ENCODE measurements at regions not wholly inside any gene's neighbourhood (a gene's known extent, or its start where the extent isn't known, plus 50 kb on each side); places are given as distances from the start of the nearest gene placed in this dataset.
"Not testable (repeated sequence)": the region's sequence is repeated elsewhere in the genome, so short reads cannot be mapped to it uniquely, and the experiment has no call there.

DNA sequence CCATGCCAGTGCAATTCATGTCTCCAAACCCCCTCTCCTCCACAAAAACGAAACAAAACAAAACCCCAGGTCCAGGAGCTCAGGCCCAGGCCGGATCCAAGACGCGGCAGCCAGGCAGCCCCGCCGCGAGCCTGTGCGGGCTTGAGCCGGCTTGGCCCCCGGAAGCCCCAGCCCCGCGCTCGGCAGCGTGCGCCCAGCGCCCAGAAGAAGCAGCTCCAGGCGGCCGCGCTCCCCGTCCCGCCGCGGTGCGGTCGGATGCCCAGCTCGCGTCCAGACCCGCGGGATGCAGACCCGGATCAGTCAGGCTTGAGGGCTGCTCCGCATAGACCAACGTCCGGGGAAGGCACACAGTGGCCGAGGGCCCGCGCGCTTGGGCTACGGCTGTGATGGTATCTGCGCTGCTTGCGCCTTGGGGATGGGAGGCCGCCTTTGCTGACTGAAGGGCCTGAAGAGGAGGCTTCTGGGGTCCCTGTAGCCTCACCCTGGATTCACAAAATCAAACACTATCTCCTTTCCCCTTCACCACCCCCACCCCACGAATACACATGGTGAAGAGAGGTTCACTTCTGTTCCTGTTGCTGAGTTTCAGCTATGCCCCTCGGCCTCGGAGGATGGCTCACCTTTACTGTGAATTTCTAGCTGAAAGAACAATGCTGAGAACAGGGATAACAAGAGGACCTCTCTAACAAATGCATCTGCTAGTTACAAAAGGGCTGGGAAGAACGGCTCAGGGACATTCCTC, 79.9 kb upstream of the EN2 start:
- DNase-seq, result peak; percentile 9

DNA sequence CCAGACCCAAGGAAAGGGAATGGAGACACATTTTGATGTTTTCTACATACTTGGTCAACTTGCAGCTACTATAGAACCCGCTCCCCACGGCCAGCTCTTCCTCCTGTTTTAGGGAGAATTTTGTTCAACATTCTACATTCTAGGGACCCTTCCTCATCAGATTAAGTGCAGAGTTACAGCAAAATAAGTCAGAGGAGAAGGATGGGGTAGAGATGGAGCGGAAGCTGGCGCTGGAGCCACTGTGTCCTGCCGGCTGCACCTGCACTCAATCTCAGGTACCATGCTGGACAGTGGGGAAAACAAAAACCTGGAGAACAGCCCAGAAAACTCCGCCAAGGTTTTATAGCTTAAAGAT, 79.4 kb upstream of the EN2 start:
- no peak for DNase-seq

DNA sequence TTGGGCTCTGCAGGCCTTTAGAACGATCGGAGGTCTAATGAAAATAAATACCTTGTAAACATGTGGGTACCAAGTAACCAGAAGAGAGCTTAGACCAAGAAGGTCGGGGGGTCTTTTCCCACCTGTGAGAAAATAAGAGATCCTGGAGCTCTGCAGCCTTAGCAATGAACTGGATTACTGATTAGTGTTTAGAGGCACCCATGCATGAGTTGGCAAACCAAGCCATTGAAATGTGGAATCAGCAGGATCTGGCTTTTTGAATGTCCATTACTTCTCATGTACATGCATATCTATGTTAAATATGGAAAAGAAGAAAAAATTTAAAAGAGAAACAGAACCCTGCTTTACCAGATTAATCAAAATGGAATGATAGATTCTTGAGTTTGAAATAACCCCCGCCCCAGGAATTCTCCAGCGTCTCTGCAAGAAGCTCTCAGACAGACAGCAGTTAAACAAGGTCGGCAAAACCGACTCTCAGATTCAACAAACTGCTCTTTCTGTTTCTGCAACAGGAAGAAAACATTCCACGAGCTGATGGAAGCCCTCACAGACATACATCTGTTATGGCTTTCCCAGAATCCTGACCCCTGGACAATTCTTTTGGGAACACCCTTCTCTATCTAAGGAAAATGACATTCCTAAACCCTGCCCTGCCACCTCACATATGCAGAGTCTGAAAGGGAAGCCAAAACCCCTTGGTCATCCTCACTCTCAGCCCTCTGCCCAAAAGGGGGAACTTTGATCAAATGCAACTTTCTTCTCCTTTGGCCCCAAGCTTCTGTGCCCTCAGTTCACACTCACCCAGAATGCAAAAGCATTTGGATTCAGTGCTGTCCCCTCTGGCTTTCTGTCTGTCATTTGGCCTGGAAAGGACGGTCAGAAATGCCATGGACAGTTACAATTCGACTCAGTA, 78.7 kb upstream of the EN2 start:
- no peak for DNase-seq

DNA sequence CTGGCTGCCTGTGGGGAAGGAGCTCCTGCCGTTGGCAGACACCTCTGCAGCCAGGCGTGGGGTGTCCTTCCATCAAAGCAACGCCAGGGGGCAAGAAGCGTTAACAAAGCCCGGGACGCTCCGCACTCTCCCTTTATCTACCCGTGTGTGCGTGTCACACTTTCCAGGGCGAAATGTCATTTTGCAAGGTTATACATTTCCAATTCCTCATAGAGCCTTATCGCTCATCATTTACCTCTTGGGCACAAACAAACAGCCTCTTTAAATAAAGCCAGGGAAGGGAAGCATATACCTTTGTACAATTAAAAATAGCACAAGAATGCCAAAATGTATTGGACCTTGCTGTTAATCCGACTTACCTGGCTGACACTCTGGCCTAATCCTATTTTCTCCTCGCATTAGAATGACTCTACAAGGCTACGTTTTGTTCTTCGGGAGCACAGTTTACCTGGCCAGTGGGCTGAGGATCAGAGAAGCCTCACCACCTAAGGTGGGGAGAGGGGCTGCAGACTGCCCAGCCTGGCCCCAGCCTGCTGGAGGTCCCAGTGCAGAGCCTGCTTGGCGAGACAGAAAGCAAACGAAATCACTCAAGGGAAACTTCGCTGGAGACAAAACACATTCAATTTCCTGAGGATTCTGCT, 77.6 kb upstream of the EN2 start:
- peak; percentile 38 for DNase-seq

DNA sequence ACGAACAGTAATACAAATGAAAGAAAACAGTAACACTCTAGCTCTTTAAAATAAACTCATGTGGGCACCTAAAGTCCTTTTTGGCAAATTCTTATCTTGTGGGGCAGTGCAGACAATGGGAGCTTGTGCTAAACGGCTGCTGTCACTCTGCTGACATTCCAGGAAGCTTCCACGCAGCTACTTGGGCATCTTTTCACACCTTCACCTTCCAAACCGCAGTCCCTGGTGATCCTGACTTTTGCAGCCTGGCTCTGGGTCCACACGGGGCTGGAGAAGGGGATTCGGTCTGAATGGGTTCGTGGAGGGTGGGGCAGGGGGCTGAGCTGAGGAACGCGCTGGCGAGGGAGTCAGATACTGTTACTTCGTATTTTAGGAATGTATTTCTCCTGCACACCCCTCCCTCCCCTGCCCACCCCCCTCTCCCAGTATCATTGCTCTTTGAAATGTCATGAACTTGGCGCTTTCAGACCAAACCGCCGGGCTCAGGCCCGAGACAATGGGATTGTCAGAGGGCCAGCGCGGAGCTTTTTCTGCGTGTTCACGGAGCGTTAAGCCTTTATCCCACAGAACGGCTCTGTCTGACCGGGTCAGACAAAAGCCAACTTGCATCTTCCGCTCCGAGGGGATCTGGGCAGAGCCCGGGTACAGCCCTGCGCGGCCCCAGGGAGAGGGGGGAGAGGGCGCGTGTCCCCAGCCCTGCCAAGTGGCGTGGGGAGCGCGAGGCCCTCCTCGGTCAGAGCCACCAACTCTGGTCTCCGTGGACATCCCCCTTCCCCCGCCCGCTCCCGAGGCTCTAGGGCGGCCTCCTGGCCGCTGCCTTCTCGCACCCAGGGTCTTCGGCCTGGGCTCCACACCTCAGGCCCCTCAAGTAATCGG, 76.7 kb upstream of the EN2 start:
- no peak for DNase-seq

DNA sequence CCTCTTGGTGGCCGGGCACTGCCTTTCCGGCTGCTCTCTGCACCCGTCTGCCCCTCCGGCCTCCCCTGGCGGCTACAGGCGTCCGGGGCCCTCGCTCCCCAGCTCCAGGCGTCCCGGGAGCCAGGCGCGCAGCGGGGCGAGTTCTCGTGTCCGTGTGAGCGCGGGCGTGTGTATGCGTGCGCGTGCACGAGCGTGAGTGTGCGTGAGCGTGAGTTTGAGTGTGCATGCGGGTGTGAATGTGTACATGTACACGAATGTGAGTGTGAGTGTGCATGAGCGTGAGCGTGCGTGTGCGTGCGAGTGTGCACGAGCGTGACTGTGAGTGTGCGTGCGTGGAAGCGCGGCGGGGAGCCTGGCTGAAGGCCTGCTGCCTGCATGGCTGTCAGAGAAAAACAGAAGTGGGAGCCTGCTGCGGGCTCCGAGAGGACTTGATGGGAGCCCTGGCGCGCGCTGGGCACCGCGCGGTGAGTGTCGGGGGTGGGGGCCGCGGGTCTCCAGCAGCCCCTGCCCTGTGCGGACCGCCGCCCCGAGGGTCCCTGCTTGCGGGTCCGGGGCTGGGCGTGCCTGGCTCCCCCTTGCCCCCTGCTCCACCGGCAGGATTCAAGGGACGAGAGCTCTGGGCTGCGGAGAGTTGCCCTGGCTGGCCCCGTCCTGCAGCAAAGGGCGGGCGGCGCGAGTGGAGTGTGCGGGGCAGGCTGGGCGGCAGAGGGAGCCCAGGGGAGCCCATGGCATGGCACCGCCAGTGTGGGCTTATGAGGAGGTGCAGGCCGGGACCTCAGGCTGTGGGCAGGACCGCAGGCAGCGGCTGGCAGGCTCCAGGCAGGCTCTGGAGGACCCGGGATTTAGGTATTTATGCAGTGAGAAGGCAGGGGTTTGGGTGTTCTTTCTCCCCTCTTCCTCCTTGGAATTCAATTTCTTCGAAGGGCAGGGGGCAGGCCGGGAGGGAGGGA, 75.8 kb upstream of the EN2 start:
- DNase-seq, result no peak

DNA sequence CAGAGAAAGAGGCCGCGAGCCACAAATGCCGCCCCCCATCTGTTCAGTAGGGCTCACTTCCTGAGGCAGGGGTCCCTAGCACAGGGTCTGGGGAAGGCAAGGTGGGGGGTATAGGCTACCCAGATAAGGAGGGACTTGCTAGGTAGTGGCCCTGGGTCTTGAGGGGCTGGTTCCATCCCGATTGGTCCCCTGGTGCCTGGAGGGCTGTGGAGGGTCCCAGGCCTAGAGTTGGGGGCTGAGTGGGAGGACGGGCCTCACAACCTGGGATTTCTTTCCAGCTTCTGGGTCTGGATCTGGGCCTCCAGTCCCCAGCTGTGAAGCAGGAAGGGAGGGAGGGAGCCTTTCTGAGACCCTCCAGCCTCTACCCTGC, 75.1 kb upstream of the EN2 start:
- no peak for DNase-seq

DNA sequence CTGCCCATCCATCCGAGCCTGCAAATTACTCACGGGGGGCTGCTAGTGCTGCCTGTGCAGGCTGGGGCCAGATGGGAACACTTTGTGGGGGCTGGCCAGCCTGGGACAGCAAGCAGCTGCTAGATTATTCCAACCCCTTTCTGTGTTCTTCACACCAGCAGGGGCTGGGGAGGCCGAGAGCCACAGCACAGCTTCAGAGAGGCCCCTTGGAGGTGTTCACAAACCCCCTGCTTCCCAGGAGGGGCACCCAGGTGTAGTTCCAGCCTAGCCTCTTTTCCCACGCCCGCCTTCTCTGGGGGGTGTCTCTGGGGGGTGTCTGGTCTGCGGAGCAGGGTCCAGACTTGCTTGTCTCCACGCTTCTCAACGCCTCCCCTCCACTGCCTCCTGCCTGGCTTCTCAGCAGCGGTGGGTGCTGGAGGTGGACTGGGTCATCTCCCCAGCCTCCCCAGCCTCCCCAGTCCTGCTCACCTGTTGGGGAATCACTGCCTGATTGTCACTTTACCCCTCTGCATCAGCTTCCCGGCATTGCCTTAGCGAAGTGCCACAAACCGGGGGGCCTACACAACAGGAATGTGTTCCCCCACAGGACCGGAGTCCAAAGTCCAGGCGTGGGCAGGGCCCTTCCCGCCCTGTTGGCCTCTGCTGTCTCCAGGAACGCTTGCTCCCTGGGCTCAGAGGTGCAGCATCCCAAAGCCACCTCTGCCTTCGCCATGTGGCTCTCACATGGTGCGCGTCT, 74.0 kb upstream of the EN2 start:
- DNase-seq, result no peak

DNA sequence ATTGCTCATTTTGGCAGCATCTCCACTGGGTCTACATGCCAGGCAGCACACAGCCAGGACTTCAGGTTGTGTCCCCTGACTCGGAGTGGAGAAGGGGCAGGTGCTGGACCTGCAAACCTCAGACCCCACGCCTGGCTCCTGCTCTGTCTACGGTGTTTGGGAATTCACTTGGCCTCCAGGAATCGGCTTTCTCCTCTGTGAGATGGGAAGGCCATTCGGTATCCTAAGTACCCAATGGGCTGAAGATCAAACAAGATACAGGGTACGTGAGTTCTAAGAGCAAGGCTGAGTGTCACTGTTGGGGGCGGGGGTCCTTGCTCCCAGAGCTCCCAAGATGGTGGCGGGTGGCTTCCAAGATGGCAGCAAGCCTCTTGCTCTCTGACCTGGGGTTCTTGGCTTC, 73.2 kb upstream of the EN2 start:
- DNase-seq, result no peak

DNA sequence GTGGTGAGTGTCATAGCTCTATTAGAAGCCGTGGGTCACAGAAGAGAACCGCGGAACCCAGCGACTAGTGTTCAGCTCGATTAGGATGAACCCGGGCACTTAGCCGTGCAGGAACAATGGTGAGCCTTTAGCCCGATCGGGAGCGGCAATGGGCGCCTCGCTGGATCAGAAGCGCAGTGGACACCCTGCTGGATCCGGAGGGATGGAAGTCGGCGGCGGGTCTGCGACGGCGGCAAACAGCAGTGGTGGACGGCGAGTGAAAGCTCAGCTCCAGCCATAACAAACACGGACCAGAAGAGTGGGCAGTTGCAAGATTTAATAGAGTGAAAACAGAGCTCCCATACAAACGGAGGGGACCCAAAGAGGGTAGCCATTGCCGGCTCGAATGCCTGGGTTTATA, 72.7 kb upstream of the EN2 start:
- DNase-seq, result not testable (repeated sequence)

DNA sequence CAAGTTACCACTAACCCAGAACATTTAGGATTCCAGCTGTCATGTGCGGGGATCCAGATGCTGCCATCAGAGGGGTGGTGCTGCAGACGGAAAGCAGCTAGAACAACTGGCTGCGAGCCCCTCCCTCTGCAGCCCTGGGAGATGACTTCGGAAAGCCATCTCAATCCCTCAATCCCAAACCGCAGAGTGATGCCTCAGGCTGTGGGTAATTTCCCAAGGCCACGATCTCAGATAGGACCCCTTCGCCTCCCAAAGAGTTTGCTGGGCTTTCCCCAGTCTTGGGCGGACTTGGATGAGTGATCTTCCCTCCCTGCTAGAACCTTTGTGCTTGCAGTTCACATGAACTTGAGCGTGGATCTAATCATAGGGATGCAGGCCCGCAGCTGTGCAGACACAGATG, 71.3 kb upstream of the EN2 start:
- DNase-seq, result no peak

DNA sequence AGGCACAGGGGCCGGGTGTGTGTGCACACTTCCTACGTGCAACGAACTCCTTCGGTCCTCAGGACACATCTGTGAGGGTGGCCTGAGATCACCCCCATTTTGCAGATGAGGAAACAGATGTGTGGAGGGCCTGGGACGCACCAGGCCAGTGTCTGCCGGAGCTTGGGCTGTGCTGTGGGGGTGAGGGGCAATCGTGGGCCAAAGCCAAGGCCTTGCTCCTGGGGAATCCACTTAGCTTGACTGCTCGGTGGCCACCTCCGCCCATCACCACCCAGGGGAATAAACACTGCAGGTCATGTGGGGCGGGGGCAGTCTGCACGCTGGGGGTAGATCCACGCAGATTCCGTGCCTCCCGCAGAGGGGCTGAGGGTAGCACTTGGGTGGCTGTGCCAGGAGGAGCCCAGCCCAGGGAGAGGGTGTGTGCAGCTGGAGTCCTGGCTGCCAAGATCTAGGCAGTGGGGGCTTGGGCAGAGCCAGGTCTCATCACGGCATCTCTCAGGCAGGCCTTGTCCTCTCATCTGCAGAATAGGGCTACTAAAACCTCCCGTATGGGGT, 70.8 kb upstream of the EN2 start:
- no peak for DNase-seq

DNA sequence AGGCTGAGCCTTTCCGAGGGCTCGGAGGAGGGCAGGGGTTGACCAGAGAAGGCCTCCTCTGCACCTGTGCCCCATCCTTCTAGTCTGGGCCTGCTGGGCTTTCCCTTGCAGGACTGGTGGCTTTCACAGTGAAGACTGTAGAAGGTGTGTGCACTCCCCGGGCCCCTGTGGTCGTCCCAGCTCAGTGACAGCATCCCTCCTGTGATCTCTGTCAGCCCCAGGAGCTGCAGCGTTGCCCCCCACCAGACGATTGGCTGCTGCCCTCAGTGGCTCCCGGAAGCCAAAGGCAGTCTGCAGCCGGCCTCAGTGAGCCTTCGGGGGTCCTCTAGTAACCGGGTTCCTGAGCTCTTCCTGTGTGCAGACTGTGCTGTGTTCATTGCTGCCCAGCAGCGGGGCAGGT, 69.4 kb upstream of the EN2 start:
- DNase-seq, result no peak

DNA sequence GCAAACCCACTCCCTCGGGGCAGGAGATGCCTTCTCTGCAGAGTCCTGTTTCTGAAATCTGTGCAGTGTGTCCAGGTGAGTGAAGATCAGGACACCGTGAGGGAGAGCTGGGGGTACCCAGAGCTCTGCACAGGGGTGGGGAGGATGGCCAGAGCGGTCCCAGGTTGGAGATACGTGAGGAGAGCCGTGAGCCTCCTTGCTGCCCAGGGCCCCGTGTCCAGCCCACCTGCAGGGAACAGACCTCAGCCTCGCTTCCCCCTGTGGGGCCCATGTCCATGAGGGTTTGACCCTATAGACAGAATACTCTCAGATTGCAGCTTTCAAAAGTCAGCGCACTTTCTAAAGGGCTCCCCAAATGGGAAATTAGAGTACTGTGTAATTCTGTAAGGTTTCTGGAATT, 66.5 kb upstream of the EN2 start:
- DNase-seq, result no peak

DNA sequence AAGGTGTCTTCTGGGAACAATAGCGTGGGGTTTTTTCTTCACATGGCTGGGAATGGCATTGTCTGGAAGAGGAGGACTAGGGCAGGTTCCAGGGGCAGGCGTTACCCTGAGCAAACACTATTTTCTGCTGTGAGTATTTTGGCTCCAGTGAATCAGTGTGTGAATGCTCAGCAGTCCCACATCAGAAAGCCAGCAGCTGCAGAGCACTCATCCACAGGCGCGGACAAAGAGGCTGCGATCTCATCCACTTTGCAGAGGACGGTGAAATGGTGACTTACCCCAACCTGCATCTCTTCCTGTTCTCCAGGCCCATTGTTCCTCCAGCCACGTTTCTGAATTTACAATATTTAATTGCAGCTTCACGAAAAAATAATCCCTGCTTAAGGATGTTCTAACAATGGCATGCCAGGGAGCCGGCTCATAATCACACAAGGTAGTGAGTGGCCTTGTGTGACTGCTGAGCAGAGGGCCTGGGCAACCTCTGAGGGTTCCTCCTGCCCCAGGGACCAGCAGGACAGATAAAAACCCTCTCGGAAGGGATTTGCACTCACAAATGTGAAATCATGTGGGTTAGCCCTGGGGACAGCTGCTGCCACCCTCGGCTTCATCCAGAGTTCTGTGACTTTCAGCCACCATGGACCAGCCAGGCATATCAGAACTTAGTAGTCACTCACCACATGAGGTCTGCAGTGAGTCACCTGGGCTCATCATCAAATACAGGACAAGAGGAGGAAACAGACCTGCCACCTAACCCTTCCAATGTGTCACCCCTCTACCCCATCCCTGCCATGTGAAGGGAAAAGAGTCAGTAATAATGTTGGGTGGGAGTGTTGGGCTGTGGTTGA, 65.0 kb upstream of the EN2 start:
- DNase-seq, result no peak

DNA sequence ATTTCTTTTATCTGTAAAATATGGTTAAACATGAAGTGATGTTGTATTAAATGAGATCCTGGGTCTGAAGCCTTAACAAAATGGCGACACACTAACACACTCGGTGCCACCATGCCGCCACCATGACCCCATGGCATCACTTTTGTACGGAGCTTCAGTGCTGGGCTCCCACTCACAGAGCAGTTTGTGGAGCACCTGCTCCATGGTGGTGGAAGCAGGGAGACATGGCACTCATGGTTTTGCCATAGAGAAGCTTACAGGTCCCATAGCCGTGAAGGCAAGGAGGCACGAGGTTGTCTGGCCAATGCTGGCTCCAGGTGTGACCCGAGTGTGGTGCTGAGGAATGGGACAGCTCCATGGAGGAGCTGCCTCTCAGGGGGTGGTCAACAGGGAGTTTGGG, 63.5 kb upstream of the EN2 start:
- DNase-seq, result no peak

DNA sequence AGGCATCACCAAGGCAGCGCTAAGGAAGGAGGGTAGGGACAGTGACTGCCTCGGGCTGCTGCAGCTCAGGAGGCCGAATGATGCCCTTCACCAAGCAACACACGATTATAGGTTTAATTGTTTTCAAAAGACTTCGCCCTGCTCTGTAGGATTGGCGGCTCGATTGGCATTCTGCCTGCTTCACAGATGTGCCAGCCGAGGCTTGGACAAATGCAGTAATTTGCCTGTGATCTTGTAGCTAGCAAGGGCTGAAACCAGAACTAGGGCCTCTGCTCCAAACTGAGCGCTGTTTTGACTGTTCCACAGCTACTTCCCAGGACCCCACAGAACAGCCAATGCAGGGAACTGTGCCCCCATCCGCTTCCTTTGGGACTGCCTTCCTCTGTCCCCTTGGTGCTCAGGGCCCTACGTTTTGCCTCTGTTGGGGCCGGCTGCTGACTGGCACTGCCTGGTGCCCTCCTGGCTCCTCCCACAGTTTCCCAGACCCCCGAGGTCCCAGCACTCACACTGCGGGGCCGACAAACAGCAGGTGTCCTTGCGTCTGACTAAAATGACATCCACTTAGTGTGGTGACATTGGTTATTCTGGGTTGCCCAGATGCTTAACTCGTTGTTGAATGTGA, 62.6 kb upstream of the EN2 start:
- no peak for DNase-seq

DNA sequence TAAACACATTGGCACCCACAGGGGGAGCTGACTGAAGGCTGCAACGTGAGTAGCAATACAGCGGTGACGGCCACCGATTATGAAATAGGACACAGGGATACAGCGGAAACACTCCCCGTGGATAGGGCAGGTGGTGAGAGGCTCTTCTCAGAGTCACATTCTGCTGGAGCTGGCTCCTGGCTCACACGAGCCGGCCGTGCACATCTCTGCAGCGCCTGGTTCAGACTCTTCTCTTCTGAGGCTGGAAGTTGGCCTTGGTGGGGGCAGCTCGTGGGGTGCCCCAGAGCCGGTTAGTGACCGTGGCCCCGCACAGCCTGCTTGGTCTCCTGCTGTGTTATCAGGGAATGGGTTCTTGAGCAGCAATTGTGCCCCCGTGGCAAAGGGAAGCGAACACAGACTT, 61.3 kb upstream of the EN2 start:
- DNase-seq, result no peak
